ENCODE measurements at regions not wholly inside any gene's neighbourhood (a gene's known extent, or its start where the extent isn't known, plus 50 kb on each side); places are given as distances from the start of the nearest gene placed in this dataset.
"Not testable (repeated sequence)": the region's sequence is repeated elsewhere in the genome, so short reads cannot be mapped to it uniquely, and the experiment has no call there.

- Histone ChIP-seq H3K36me3 (no peaks in the 10 kb centered on the region), H3K4me1 (ENCODE audit: control insufficient read depth in 1 of 2, low read depth in 2 of 2) (no peaks in the 10 kb centered on the region), H3K27me3 (replicated peaks; ENCODE audit: insufficient read depth) (no peaks in the 10 kb centered on the region), H3K9me3 (no peaks in the 10 kb centered on the region), H3K27ac (no peak overlapping the region), H3K4me3 (no peak overlapping the region)
- DNase-seq (ENCODE audit: low spot score) (no peak), ATAC-seq (ENCODE audit: insufficient number of reproducible peaks, low FRiP score, low read depth) (no peak)
- TF ChIP-seq, protein P1, sequence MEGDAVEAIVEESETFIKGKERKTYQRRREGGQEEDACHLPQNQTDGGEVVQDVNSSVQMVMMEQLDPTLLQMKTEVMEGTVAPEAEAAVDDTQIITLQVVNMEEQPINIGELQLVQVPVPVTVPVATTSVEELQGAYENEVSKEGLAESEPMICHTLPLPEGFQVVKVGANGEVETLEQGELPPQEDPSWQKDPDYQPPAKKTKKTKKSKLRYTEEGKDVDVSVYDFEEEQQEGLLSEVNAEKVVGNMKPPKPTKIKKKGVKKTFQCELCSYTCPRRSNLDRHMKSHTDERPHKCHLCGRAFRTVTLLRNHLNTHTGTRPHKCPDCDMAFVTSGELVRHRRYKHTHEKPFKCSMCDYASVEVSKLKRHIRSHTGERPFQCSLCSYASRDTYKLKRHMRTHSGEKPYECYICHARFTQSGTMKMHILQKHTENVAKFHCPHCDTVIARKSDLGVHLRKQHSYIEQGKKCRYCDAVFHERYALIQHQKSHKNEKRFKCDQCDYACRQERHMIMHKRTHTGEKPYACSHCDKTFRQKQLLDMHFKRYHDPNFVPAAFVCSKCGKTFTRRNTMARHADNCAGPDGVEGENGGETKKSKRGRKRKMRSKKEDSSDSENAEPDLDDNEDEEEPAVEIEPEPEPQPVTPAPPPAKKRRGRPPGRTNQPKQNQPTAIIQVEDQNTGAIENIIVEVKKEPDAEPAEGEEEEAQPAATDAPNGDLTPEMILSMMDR (IDR thresholded peaks at IDR 0.05), result no peak
These were observed 751.2 kb upstream of the NRXN1 start for GRCh38 chr2:51782921-51783765.

DNA sequence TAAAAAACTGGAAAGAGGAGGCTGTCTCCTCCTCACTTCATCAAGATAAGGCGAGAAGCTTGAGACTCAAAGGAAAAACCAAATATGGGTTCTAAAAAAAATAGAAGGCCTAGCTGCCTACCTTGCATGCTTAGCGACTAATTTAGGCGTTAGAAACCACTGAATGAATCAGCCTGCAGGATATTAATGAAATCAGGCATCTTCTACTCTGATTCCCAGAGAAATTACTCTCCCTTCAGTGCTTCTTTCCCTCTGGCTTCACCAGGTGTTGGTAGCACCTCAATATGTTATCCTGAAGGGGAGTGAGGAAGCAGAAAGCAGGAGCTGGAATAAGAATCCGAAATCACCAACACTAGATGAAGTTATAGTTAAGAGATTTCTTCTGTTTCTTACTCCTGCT lies 749.8 kb upstream of the NRXN1 start:
- no peak for DNase-seq (ENCODE audit: low spot score)
- no peak overlapping the region for H3K4me3 ChIP-seq
- no peak overlapping the region for H3K27ac ChIP-seq
- no peaks in the 10 kb centered on the region for H3K4me1 ChIP-seq (ENCODE audit: control insufficient read depth in 1 of 2, low read depth in 2 of 2)
- no peaks in the 10 kb centered on the region for H3K9me3 ChIP-seq
- no peaks in the 10 kb centered on the region for H3K36me3 ChIP-seq
- no peak for ATAC-seq (ENCODE audit: insufficient number of reproducible peaks, low FRiP score, low read depth)
- H3K27me3 ChIP-seq (replicated peaks; ENCODE audit: insufficient read depth), result no peaks in the 10 kb centered on the region
- TF ChIP-seq, protein P1 (IDR thresholded peaks at IDR 0.05), result no peak

GRCh38 chr2:51780353-51780752 lies 748.4 kb upstream of the NRXN1 start:
- H3K27ac ChIP-seq, result no peak overlapping the region
- no peak for ATAC-seq (ENCODE audit: insufficient number of reproducible peaks, low FRiP score, low read depth)
- no peaks in the 10 kb centered on the region for H3K27me3 ChIP-seq (replicated peaks; ENCODE audit: insufficient read depth)
- H3K4me1 ChIP-seq (ENCODE audit: control insufficient read depth in 1 of 2, low read depth in 2 of 2), result no peaks in the 10 kb centered on the region
- DNase-seq (ENCODE audit: low spot score), result no peak
- H3K36me3 ChIP-seq, result no peaks in the 10 kb centered on the region
- TF ChIP-seq, protein P1 (IDR thresholded peaks at IDR 0.05), result no peak
- H3K9me3 ChIP-seq, result no peaks in the 10 kb centered on the region
- H3K4me3 ChIP-seq, result no peak overlapping the region

- not testable (repeated sequence) for DNase-seq (ENCODE audit: low spot score); H3K4me3 ChIP-seq; H3K27me3 ChIP-seq (replicated peaks; ENCODE audit: insufficient read depth); H3K36me3 ChIP-seq; H3K27ac ChIP-seq; H3K9me3 ChIP-seq; H3K4me1 ChIP-seq (ENCODE audit: control insufficient read depth in 1 of 2, low read depth in 2 of 2); ATAC-seq (ENCODE audit: insufficient number of reproducible peaks, low FRiP score, low read depth)
These were observed 747.8 kb upstream of the NRXN1 start for GRCh38 chr2:51779723-51780122.

DNA sequence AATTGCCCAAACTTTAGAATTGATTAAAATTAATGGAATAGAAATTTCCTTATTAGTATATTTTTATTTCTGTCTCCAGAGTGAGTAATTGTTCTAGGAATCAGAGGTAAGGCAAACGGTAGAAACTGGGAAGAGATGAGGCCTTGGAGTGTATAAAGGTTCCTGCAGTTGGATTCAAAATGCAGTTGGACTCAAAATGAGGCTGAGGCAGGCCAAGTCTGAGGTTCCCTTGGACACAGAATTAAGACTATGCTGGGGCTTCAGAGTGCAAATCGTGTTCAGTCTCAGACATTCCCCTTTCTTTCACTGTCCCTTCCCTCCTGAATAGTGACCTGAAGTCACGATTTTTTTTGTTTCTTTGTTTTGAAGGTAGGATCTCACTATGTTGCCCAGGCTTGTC lies 746.9 kb upstream of the NRXN1 start:
- Histone ChIP-seq H3K4me1 (ENCODE audit: control insufficient read depth in 1 of 2, low read depth in 2 of 2) (no peaks in the 10 kb centered on the region), H3K36me3 (no peaks in the 10 kb centered on the region), H3K27me3 (replicated peaks; ENCODE audit: insufficient read depth) (no peaks in the 10 kb centered on the region), H3K4me3 (no peak overlapping the region), H3K27ac (no peak overlapping the region), H3K9me3 (no peaks in the 10 kb centered on the region)
- TF ChIP-seq, protein P1 (IDR thresholded peaks at IDR 0.05), result no peak
- DNase-seq (ENCODE audit: low spot score) (no peak), ATAC-seq (ENCODE audit: insufficient number of reproducible peaks, low FRiP score, low read depth) (no peak)

DNA sequence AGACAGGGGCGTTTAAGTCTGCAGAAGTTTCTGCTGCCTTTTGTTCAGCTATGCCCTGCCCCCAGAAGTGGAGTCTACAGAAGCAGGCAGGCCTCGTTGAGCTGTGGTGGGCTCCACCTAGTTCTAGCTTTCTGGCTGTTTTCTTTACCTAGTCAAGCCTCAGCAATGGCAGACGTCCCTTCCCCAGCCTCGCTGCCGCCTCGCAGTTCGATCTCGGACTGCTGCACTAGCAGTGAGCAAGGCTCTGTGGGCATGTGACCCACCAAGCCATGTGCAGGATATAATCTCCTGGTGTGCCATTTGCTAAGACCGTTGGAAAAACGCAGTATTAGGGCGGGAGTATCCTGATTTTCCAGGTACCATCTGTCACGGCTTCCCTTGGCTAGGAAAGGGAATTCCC lies 742.7 kb upstream of the NRXN1 start:
- not testable (repeated sequence) for H3K4me3 ChIP-seq; H3K27ac ChIP-seq; H3K36me3 ChIP-seq; H3K4me1 ChIP-seq (ENCODE audit: control insufficient read depth in 1 of 2, low read depth in 2 of 2); H3K9me3 ChIP-seq; H3K27me3 ChIP-seq (replicated peaks; ENCODE audit: insufficient read depth); DNase-seq (ENCODE audit: low spot score); ATAC-seq (ENCODE audit: insufficient number of reproducible peaks, low FRiP score, low read depth)

Measured in thoracic aorta (tissue), 2 donors.